AG09319 (cell line): ENCODE measurements at regions not wholly inside any gene's neighbourhood (a gene's known extent, or its start where the extent isn't known, plus 50 kb on each side); places are given as distances from the start of the nearest gene placed in this dataset.

Experiments
- DNase-seq: peaks from one replicate; pipeline ENCODE4 v3.0.0-alpha.2; 2010; ENCODE audit warnings: low read depth; ENCODE audit errors: extremely low read depth
- TF ChIP-seq, protein P1 (sequence below): IDR thresholded peaks from 2 replicates; pipeline ENCODE4 v1.5.1; 2011; ENCODE audit warnings: low read depth, mild to moderate bottlenecking, inconsistent platforms, low read length, moderate library complexity

DNA sequence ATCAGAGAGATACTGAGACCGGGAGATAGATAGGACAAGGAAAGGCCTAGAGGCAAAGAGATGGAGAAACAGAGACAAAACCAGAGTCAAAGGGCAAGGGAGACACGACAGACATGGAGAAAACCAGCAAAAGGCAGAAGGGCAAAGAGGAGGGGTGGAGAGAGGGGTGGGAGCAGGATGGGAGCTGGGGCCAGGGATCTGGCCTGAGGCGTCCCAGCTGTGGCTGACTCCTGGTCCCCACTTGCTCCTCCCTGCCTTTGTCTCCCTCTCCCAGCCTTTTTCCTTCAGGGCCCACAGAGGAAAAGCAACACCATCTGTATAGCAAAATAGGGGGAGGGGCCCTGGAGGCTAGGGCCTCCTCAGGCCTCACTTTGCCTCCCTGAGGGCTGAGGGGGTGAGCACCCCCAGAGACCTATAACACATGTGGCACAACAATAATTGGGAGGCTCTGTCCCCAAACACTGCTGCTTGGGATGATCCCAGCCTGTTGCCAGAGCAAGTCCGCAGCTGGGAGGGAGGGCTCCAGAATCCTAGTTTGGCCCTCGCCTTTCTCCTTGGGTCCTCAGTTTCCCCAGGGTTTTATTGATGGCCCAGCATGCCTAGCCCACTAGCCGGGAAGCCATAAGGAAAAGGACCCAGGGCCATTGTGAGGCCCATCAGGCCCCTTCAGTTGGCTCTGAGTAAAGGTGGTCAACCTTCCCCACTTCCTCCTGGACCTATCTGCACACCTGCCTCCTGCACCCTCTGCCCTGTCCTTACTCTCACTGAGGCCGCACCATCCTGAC, 96.8 kb downstream of the PJA1 start:
- no peak for DNase-seq
- TF ChIP-seq, protein P1, sequence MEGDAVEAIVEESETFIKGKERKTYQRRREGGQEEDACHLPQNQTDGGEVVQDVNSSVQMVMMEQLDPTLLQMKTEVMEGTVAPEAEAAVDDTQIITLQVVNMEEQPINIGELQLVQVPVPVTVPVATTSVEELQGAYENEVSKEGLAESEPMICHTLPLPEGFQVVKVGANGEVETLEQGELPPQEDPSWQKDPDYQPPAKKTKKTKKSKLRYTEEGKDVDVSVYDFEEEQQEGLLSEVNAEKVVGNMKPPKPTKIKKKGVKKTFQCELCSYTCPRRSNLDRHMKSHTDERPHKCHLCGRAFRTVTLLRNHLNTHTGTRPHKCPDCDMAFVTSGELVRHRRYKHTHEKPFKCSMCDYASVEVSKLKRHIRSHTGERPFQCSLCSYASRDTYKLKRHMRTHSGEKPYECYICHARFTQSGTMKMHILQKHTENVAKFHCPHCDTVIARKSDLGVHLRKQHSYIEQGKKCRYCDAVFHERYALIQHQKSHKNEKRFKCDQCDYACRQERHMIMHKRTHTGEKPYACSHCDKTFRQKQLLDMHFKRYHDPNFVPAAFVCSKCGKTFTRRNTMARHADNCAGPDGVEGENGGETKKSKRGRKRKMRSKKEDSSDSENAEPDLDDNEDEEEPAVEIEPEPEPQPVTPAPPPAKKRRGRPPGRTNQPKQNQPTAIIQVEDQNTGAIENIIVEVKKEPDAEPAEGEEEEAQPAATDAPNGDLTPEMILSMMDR: no peak

DNA sequence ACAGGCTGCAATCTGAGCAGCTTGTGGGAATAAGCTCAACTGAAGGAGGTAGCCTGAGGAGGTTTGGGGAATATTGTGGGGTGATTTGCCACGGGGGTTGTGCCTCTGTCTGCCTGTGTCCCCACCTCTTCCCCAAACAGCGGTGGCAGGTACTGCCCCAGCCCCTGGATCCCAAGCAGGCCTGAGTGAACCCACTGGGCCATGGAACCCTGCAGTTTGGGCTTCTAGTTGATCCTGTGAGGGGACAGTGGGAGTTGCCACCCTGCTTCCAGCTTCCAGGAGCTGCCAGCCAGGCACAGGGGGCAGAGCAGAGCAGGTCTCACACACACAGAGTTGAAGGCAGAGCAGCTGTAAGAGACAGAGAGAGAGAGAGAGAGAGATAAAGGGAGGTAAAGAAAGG, 97.4 kb downstream of the PJA1 start:
- TF ChIP-seq, protein P1: no peak
- no peak for DNase-seq

DNA sequence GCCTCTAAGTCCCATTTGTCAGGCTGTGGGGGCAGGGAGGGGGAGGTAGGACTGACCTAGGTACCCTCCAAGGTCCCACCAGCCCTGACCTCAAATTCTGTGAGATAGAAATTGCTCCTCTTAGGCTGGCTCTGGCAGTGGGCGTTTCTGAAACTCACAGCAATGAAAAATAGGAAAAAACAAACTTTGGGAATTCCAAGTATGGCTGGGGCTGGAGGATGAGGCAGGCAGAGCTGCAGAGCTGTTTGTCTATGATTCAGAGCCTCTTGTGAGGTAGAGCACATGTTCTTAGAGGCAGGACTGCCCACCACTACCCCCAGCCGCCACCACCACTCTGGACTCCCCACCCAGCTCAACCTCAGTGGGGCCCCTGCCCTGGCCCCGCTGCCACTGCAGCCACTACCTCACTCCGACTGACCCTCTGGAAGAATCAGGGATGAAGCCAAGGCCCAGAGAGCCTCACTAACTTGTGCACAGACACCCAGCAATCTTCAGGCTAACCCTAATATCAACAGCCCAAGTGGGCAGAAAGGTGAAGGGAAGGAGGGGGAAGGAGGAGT, 98.2 kb downstream of the PJA1 start:
- TF ChIP-seq, protein P1: no peak
- DNase-seq: no peak

DNA sequence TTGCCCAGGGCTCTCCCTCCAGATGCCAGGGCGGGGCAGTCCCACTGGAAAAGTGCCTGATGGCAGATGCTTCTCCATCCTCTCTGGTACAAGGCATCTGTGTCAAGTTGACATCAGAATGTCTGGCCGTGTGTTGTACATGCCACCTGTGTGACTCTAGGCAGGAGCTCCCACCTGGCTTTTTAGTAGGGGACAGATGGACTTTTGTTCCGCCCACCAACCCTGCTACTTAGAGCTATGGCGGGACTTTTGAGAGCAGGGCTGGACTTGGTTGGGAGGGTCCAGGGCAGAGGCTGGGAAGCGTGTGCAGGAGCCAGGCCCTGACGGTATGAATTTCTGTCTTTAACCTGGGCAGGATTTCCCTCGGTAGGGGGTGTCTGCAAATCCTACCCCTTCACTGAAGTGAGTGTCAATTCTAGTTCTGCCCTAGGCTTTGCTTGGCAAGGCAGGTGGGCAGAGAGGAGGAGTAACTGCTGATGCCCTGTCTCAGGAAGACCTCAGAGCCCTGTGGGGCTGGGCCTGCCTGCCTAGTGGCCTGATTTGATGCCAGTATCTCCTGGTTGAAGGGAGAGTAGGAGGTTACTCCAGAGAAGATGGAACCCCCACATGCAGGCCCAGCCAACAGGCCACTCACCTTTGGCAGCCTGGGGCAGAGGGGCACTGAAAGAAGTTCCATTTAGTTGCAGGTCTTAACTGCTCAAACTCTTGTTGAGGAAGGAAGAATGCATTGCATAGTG, 99.1 kb downstream of the PJA1 start:
- no peak for DNase-seq

DNA sequence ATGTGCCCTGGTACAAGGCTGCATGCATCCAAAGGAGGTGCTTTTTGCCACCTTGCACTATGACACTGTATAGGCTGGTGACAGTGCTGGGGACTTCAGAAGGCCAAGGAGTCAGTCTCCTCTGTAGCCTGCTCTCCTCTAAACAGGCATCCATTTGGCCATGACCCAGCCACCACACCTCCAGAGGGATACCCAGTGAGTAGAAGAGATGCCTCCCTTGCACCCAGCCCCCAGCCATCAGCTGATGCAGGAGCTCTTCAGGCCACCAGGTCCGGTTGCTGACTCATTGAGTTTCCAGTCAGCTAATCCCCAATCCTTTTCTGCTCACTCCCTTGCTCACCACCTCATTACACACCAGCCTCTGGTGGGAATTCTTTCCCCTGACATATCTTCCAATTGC, 99.8 kb downstream of the PJA1 start:
- TF ChIP-seq, protein P1: no peak
- DNase-seq: no peak

More for the DNA sequence above, 99.1 kb downstream of the PJA1 start:
- TF ChIP-seq, protein P1: no peak

DNA sequence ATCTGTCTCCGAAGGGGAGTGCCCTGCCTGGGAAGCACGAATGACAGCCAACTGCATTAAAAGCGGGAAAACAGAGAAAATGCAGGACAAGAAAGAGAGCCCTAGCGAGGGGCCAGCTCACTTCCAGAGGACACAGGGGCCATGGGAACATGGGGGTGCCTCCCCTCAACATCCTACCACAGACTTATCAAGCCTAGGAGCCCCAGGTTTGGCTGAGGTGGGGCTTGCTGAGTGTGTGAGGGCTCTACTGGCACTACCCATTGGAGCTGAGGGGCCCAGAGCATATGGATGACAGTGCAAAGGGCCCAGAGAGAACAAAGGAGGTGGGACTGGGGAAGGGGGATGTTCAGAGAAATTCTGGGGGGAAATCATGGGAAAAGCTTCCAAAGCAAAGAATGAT, 101.8 kb downstream of the PJA1 start:
- no peak for DNase-seq

More for the DNA sequence above, 101.8 kb downstream of the PJA1 start:
- TF ChIP-seq, protein P1: no peak
